GM23248 (cell line): ENCODE measurements at regions not wholly inside any gene's neighbourhood (a gene's known extent, or its start where the extent isn't known, plus 50 kb on each side); places are given as distances from the start of the nearest gene placed in this dataset.

ENCODE experiments used
- DNase-seq: peaks from one replicate; pipeline ENCODE4 v3.0.0-alpha.2; 2015
- H2AFZ ChIP-seq: fragments of 200-600 bp; sonication (generic); 2 replicates; pipeline ENCODE4 v1.6.1; 2016; ENCODE audit warnings: antibody characterized with exemption
- H3F3A ChIP-seq: fragments of 200-600 bp; sonication (generic); 2 replicates; pipeline ENCODE4 v1.6.1; 2016; ENCODE audit warnings: mild to moderate bottlenecking, antibody characterized with exemption, mixed run types; ENCODE audit not compliant: insufficient read depth
- H3K27ac ChIP-seq: fragments of 200-600 bp; sonication (generic); 2 replicates; pipeline ENCODE4 v1.5.1; 2016; ENCODE audit warnings: mild to moderate bottlenecking
- H3K27me3 ChIP-seq: fragments of 200-600 bp; sonication (generic); replicated peaks from 2 replicates; pipeline ENCODE4 v1.6.1; 2016; ENCODE audit warnings: mild to moderate bottlenecking; ENCODE audit not compliant: insufficient read depth
- H3K36me3 ChIP-seq: fragments of 200-600 bp; sonication (generic); 2 replicates; pipeline ENCODE4 v1.6.1; 2016; ENCODE audit warnings: low read depth, mild to moderate bottlenecking
- H3K4me1 ChIP-seq: fragments of 200-600 bp; sonication (generic); 2 replicates; pipeline ENCODE4 v1.6.1; 2016; ENCODE audit warnings: mild to moderate bottlenecking; ENCODE audit not compliant: insufficient read depth
- H3K4me2 ChIP-seq: fragments of 200-600 bp; sonication (generic); one replicate; pipeline ENCODE4 v1.6.1; 2016; ENCODE audit warnings: mild to moderate bottlenecking; ENCODE audit not compliant: unreplicated experiment
- H3K4me3 ChIP-seq: fragments of 200-600 bp; sonication (generic); 2 replicates; pipeline ENCODE4 v1.5.1; 2016; ENCODE audit warnings: mild to moderate bottlenecking
- H3K79me2 ChIP-seq: fragments of 200-600 bp; sonication (generic); 2 replicates; pipeline ENCODE4 v1.6.1; 2016; ENCODE audit warnings: mild to moderate bottlenecking; ENCODE audit not compliant: insufficient read depth
- H3K9ac ChIP-seq: fragments of 200-600 bp; sonication (generic); 2 replicates; pipeline ENCODE4 v1.6.1; 2016; ENCODE audit warnings: mild to moderate bottlenecking
- H3K9me2 ChIP-seq: fragments of 200-600 bp; sonication (generic); 2 replicates; pipeline ENCODE4 v1.6.1; 2016; ENCODE audit warnings: mixed run types, mild to moderate bottlenecking, moderate library complexity; ENCODE audit not compliant: insufficient read depth
- H3K9me3 ChIP-seq: fragments of 200-600 bp; sonication (generic); one replicate; pipeline ENCODE4 v1.6.1; 2017; ENCODE audit warnings: low read depth
- H4K20me1 ChIP-seq: fragments of 200-600 bp; sonication (generic); 2 replicates; pipeline ENCODE4 v1.6.0; 2016; ENCODE audit not compliant: insufficient read depth
- EZH2 ChIP-seq: fragments of 200-600 bp; sonication (generic); IDR thresholded peaks from 2 replicates; pipeline ENCODE4 v1.6.1; 2018; ENCODE audit warnings: antibody characterized with exemption, mild to moderate bottlenecking; ENCODE audit not compliant: insufficient read depth, poor library complexity, severe bottlenecking
- EZH2phosphoT487 ChIP-seq: fragments of 200-600 bp; sonication (generic); IDR thresholded peaks from 2 replicates; pipeline ENCODE4 v1.6.1; 2018; ENCODE audit warnings: antibody characterized with exemption, moderate library complexity, mild to moderate bottlenecking, low read depth; ENCODE audit not compliant: insufficient read depth
- WGBS, 2 experiments: methylation state at CpG; one replicate each; pipeline ENCODE4 v1.1.6; 2015 to 2017; ENCODE audit warnings: low lambda C conversion rate in 2 of 2, low coverage in 1 of 2; ENCODE audit errors: missing lambda C conversion rate in 2 of 2; 5-methylcytosine and 5-hydroxymethylcytosine counted together
- in situ Hi-C: fragments of 300-500 bp; cut with MboI; formaldehyde crosslinking; loops from 2 replicates; pipeline ENCODE4 v1.15.0; 2020

- no peak overlapping the region for H3K9ac ChIP-seq
- WGBS, 2 experiments, result 73 to 80% methylated on average over 18 of the region's 18 CpGs
- no peak overlapping the region for H2AFZ ChIP-seq
- peaks cover 8% of the 10 kb centered on the region for H3F3A ChIP-seq
- no peaks in the 10 kb centered on the region for H3K79me2 ChIP-seq
- TF ChIP-seq EZH2phosphoT487 (no peak), EZH2 (no peak)
- no peak overlapping the region for H3K27ac ChIP-seq
- no peaks in the 10 kb centered on the region for H3K9me2 ChIP-seq
- in situ Hi-C loops, result no loop called here
- DNase-seq, result no peak
- no peaks in the 10 kb centered on the region for H4K20me1 ChIP-seq
- no peaks in the 10 kb centered on the region for H3K36me3 ChIP-seq
- H3K27me3 ChIP-seq, result no peaks in the 10 kb centered on the region
- H3K4me2 ChIP-seq, result no peak overlapping the region
- no peaks in the 10 kb centered on the region for H3K9me3 ChIP-seq
- peaks cover 14% of the 10 kb centered on the region for H3K4me1 ChIP-seq
- no peak overlapping the region for H3K4me3 ChIP-seq
Observed at GRCh38 chr10:35898716-35899440, 256.8 kb upstream of the FZD8 start.

- DNase-seq, result peak; percentile 87
- no peaks in the 10 kb centered on the region for H3K27me3 ChIP-seq
- H3K79me2 ChIP-seq, result no peaks in the 10 kb centered on the region
- peak overlapping the region; percentile 27; the same call in 1 of the 2 replicates for H3K4me3 ChIP-seq
- peak overlapping the region; percentile 12; the same call in 1 of the 2 replicates for H2AFZ ChIP-seq
- H3K9ac ChIP-seq, result peak overlapping the region; percentile 41
- peak overlapping the region; percentile 70 for H3K4me2 ChIP-seq
- no peaks in the 10 kb centered on the region for H4K20me1 ChIP-seq
- no peaks in the 10 kb centered on the region for H3K9me2 ChIP-seq
- H3K4me1 ChIP-seq, result peaks cover 14% of the 10 kb centered on the region
- no peaks in the 10 kb centered on the region for H3K36me3 ChIP-seq
- peaks cover 8% of the 10 kb centered on the region for H3F3A ChIP-seq
- 33% methylated on average over 5 of the region's 5 CpGs for WGBS, 2 experiments
- no peak for TF ChIP-seq EZH2
- no peak for TF ChIP-seq EZH2phosphoT487
- H3K9me3 ChIP-seq, result no peaks in the 10 kb centered on the region
- peak overlapping the region; percentile 75 for H3K27ac ChIP-seq
- in situ Hi-C loops, result no loop called here
Observed at GRCh38 chr10:35896001-35896400, 253.9 kb upstream of the FZD8 start.

GRCh38 chr10:35895331-35895730 lies 253.2 kb upstream of the FZD8 start:
- Histone ChIP-seq H4K20me1 (no peaks in the 10 kb centered on the region), H3K9me3 (no peaks in the 10 kb centered on the region), H3K27me3 (no peaks in the 10 kb centered on the region), H3K27ac (peak overlapping the region; percentile 75), H3K4me3 (0 out of 2 replicates have a peak overlapping the region, but pooled peaks have one; percentile 27), H3F3A (peaks cover 8% of the 10 kb centered on the region), H3K9me2 (no peaks in the 10 kb centered on the region), H3K9ac (peak overlapping the region; percentile 41), H3K4me1 (peaks cover 14% of the 10 kb centered on the region), H2AFZ (peak overlapping the region; percentile 12; the same call in 1 of the 2 replicates), H3K4me2 (peak overlapping the region; percentile 70), H3K79me2 (no peaks in the 10 kb centered on the region), H3K36me3 (no peaks in the 10 kb centered on the region)
- 74 to 78% methylated on average over 2 of the region's 2 CpGs for WGBS, 2 experiments
- DNase-seq, result peak; percentile 60
- TF ChIP-seq EZH2 (no peak), EZH2phosphoT487 (no peak)
- in situ Hi-C loops, result no loop called here

- no peaks in the 10 kb centered on the region for H4K20me1 ChIP-seq
- H3K4me2 ChIP-seq, result no peak overlapping the region
- H3K9me2 ChIP-seq, result no peaks in the 10 kb centered on the region
- peaks cover 8% of the 10 kb centered on the region for H3F3A ChIP-seq
- in situ Hi-C loops, result no loop called here
- DNase-seq, result no peak
- no peaks in the 10 kb centered on the region for H3K79me2 ChIP-seq
- no peak overlapping the region for H3K9ac ChIP-seq
- no peaks in the 10 kb centered on the region for H3K36me3 ChIP-seq
- H2AFZ ChIP-seq, result no peak overlapping the region
- H3K27me3 ChIP-seq, result no peaks in the 10 kb centered on the region
- no peak overlapping the region for H3K27ac ChIP-seq
- peaks cover 14% of the 10 kb centered on the region for H3K4me1 ChIP-seq
- no peak for TF ChIP-seq EZH2
- TF ChIP-seq EZH2phosphoT487, result no peak
- H3K9me3 ChIP-seq, result no peaks in the 10 kb centered on the region
- no peak overlapping the region for H3K4me3 ChIP-seq
- WGBS, 2 experiments, result 90 to 94% methylated on average over 3 of the region's 3 CpGs
Observed at GRCh38 chr10:35892526-35892925, 250.4 kb upstream of the FZD8 start.
